ENCODE measurements at regions not wholly inside any gene's neighbourhood (a gene's known extent, or its start where the extent isn't known, plus 50 kb on each side); places are given as distances from the start of the nearest gene placed in this dataset.

DNA sequence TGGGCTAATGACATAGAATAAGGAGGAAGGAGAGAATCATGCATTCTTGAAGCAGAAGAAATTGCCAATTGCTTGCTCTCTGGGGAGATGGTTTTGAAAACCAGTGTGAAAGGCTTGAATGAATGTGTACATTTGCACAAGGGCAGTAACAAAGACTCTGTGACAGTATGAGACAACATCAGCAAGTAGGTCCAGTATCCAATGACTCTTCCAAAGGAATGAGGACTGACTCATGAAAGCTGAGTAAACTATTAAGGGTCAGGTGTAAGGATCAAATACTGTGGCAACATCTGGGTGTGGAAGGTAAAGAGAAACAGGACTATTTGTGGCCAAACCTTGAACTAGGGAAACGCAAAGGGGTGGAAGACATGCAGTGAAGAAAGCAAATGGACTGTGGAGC, 886.0 kb upstream of the CHAC2 start:
- TF ChIP-seq, protein P1, sequence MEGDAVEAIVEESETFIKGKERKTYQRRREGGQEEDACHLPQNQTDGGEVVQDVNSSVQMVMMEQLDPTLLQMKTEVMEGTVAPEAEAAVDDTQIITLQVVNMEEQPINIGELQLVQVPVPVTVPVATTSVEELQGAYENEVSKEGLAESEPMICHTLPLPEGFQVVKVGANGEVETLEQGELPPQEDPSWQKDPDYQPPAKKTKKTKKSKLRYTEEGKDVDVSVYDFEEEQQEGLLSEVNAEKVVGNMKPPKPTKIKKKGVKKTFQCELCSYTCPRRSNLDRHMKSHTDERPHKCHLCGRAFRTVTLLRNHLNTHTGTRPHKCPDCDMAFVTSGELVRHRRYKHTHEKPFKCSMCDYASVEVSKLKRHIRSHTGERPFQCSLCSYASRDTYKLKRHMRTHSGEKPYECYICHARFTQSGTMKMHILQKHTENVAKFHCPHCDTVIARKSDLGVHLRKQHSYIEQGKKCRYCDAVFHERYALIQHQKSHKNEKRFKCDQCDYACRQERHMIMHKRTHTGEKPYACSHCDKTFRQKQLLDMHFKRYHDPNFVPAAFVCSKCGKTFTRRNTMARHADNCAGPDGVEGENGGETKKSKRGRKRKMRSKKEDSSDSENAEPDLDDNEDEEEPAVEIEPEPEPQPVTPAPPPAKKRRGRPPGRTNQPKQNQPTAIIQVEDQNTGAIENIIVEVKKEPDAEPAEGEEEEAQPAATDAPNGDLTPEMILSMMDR (IDR thresholded peaks at IDR 0.05) = no peak
- TF ChIP-seq, protein P2, sequence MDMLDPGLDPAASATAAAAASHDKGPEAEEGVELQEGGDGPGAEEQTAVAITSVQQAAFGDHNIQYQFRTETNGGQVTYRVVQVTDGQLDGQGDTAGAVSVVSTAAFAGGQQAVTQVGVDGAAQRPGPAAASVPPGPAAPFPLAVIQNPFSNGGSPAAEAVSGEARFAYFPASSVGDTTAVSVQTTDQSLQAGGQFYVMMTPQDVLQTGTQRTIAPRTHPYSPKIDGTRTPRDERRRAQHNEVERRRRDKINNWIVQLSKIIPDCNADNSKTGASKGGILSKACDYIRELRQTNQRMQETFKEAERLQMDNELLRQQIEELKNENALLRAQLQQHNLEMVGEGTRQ (IDR thresholded peaks at IDR 0.05) = no peak
- TF ChIP-seq TP53 (CRISPR knock-in tag; IDR thresholded peaks at IDR 0.05) (no peak), MAFK (IDR thresholded peaks at IDR 0.05; ENCODE audit: partially characterized antibody) (no peak), RCOR1 (IDR thresholded peaks at IDR 0.05; ENCODE audit: low read depth, low read length) (no peak), POLR2A (IDR thresholded peaks at IDR 0.05; ENCODE audit: low read length) (no peak), ESRRA (IDR thresholded peaks at IDR 0.05; ENCODE audit: borderline replicate concordance, low read length) (no peak), JUN (IDR thresholded peaks at IDR 0.05) (no peak), RAD21 (conservative IDR thresholded peaks at IDR 0.05 in 1 of 2, IDR thresholded peaks at IDR 0.05 in 1 of 2) (no peak), BHLHE40 (IDR thresholded peaks at IDR 0.05; ENCODE audit: low read depth, low read length) (no peak)
- TF ChIP-seq, protein P3, sequence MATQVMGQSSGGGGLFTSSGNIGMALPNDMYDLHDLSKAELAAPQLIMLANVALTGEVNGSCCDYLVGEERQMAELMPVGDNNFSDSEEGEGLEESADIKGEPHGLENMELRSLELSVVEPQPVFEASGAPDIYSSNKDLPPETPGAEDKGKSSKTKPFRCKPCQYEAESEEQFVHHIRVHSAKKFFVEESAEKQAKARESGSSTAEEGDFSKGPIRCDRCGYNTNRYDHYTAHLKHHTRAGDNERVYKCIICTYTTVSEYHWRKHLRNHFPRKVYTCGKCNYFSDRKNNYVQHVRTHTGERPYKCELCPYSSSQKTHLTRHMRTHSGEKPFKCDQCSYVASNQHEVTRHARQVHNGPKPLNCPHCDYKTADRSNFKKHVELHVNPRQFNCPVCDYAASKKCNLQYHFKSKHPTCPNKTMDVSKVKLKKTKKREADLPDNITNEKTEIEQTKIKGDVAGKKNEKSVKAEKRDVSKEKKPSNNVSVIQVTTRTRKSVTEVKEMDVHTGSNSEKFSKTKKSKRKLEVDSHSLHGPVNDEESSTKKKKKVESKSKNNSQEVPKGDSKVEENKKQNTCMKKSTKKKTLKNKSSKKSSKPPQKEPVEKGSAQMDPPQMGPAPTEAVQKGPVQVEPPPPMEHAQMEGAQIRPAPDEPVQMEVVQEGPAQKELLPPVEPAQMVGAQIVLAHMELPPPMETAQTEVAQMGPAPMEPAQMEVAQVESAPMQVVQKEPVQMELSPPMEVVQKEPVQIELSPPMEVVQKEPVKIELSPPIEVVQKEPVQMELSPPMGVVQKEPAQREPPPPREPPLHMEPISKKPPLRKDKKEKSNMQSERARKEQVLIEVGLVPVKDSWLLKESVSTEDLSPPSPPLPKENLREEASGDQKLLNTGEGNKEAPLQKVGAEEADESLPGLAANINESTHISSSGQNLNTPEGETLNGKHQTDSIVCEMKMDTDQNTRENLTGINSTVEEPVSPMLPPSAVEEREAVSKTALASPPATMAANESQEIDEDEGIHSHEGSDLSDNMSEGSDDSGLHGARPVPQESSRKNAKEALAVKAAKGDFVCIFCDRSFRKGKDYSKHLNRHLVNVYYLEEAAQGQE (IDR thresholded peaks at IDR 0.05) = no peak

All from A549 (cell line).